NCI-H1436 treated with DMSO at 0.1 percent for 48 hours (cell line): ENCODE measurements at regions not wholly inside any gene's neighbourhood (a gene's known extent, or its start where the extent isn't known, plus 50 kb on each side); places are given as distances from the start of the nearest gene placed in this dataset.
"Not testable (repeated sequence)": the region's sequence is repeated elsewhere in the genome, so short reads cannot be mapped to it uniquely, and the experiment has no call there.

Source experiments
- DNase-seq: peaks from one replicate; lab custom pipeline; 2025; lab: John Stamatoyannopoulos, UW

GRCh38 chr2:65789923-65790675 is 357.7 kb upstream of the SPRED2 start:
- DNase-seq = no peak

GRCh38 chr2:65788556-65788955 is 356.2 kb upstream of the SPRED2 start:
- no peak for DNase-seq

DNA sequence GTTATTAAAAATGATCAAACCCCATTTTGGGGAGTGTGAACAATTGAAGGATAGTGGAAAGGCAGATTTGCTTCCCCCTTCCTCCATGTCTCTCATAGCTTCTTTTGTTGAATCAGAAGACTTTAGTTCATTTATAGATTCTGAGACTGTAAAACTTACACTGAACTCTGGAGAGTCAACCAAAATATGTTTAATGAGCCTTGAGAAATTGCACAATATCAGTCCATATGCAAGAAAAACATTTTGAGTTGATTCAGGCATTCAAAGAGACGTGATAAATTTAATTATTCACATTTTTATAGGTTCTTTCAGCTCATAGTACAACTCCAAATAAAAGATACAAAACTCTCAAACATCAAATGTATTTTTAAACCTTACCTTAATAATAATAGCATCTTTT is 354.4 kb upstream of the SPRED2 start:
- DNase-seq = no peak

DNA sequence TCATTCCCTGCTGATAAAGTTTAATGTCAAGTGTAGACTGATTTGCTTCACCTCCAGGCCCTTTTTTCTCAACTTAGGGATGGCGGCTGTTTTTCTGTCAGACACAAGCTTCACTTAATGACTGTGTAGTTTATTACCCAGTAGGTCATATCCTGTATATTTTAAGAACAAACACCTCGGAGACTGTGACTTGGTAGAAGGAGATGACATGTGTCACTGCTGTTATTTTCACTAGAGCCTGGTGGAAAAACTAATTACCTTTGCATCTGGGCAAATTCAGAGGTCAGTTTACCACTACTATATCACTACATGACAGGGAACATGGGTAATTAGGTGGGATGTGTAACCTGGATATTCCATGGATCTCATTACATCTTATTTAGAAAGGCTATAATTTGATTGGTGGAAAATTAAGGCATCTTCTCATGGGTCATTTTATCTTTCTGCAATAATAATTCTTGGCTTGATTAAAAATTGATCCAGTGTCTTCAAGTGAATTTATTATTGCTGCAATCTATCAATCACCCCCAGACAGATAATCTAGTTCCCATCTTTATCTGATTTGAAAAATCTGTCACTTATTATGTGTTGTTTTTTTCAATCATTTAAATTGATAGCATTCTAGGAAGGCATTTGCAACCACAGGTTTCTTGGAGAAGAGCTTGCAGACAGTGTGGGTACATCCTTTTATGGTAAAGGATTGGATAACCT is 353.8 kb upstream of the SPRED2 start:
- no peak for DNase-seq

DNA sequence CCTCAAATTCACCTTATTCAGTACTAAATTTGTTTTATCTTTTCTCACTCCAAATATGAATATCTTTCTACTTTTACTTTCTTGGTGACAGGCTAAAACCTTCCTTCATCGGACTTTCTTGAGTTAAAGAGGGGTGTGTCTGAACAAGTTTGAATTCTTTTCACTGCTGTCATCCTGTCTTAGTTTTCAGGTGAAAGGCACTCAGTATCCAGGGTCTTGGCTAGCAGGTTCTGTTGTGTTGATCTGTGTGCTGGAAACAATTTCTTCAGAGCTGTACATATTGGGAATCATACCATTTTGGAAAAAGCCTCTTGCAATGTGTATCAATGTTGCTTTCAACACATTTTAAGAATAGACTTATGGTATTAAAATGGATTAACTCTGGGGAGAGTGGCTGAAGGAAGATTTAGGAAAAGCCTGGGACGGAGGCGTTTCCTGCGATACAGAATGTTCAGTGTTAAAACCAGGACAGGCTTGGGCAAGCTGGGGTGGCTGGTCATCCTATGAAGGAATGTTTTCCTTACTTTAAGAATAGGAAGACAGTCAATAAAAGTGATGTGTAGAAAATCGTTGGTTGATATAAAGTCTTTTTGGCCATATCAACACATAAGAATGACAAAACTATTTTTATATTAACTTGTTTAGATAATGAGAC is 350.7 kb upstream of the SPRED2 start:
- no peak for DNase-seq

GRCh38 chr2:65782186-65782585 is 349.8 kb upstream of the SPRED2 start:
- DNase-seq = no peak

DNA sequence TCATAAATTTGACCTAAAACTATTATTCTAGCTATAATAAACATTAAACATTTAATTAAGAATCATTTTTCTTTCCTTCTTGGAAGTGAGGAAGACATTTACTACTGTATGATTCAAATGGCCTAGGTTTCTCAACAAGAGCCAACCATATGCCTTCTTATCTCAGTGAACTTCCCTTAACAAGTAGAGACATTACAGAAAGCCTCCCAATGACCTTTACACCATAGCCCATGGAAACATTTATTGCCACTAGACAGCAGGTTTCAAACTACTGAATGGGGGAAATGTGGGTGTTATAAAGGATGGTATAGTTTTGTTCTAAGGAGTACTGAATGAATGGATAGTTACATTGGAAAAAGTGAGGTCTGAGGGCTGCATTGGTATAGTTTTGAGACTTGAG is 349.4 kb upstream of the SPRED2 start:
- DNase-seq = no peak

DNA sequence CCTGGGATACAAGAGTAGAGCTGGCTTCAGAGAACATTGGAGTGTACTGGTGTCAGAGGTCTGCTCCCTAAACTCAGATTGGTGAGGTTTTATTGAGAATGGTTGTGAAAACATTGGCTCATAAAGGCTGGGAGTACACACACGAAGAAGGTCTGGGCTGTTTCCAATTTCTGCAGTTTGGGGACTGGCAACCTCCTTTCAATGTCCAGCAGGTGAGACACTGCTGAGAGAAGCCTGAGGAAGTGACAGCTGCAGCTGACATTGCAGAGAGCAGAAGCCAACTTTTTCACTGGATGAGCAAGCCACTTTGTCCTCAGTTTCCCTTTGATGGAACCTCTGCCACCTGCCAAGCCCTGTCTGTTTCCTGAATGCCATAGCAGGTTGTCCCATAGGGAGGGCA is 346.6 kb upstream of the SPRED2 start:
- no peak for DNase-seq

DNA sequence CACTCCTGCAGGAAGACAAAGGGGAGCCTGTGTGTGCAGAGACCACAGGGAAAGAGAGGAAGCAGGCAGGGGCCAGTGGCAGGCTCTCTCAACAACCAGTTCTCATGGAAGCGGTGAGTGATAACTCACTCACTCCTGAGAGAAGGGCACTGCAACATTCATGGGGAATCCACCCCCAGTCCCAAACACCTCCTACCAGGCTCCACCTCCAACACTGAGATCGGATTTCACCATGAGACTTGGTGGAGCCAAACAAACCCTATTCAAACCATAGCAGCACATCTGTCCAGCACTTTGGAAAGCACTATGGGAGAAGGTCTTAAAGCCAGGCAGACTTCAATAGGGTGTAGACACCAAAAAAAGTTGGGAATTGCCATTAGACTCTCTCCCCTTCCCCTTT is 345.7 kb upstream of the SPRED2 start:
- no peak for DNase-seq

DNA sequence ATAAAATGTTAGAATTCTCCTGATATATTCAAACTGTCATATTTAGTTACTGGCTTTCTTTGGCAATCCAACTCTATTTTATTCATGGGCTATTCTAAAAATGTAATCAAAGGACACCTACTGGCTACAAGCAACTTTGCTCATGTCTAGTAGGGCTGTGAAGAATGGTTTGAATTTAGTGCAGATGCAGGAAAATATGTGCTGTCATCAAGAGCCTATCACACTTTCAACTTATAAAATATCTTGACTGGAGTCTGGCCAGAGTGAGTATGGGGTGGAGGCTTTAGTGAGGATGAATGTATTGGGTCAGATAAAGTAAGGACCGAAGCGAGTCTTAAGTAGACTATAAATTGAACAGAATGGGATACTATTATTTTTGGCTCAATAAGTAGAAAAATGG is 343.4 kb upstream of the SPRED2 start:
- DNase-seq = no peak

GRCh38 chr2:65767946-65768345 is 335.5 kb upstream of the SPRED2 start:
- DNase-seq = no peak

- no peak for DNase-seq
Observed at GRCh38 chr2:65766768-65767267, 334.4 kb upstream of the SPRED2 start.

DNA sequence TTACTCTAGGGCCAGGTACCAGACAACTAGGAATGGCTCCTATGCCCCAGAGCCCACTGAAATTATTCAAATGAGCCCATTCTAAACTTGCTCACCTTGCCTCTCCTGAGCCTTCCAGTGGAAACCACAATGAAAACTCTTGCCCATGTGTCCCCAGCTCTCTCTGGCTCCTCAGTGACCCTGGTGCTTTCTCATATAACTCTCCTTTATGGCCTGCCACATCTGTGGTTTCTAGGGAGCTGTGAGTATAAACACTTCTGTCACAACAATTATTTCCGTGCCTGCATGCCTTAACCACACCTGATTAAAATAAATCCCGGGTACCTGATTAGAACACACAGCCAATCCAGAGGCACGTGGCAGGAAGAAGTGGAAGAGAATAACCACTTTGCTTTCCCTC is 333.0 kb upstream of the SPRED2 start:
- DNase-seq = no peak

- no peak for DNase-seq
Observed at GRCh38 chr2:65762068-65762467, 329.7 kb upstream of the SPRED2 start.

DNA sequence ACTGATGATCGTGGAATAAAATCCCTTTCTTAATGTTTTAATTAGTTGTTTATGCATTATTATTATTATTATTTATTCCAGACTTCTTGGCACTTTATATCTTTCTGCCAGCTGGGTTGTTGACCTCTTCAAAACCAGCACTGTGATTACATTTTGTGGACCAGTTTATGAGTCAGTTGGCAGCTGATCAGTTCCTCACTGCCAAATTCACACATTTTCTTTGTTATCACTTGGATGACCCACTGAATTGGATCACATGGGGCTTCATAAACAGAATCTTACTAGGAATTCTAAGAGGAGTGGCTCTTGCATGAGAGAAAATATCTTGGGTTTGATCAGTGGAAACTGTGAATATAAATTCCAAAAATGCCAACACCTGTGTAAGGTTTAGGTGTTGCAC is 321.8 kb upstream of the SPRED2 start:
- no peak for DNase-seq

GRCh38 chr2:65751408-65751807 is 319.0 kb upstream of the SPRED2 start:
- no peak for DNase-seq

- no peak for DNase-seq
Observed at GRCh38 chr2:65749545-65749944, 317.1 kb upstream of the SPRED2 start.

- DNase-seq = not testable (repeated sequence)
Observed at GRCh38 chr2:65747875-65748274, 315.5 kb upstream of the SPRED2 start.

DNA sequence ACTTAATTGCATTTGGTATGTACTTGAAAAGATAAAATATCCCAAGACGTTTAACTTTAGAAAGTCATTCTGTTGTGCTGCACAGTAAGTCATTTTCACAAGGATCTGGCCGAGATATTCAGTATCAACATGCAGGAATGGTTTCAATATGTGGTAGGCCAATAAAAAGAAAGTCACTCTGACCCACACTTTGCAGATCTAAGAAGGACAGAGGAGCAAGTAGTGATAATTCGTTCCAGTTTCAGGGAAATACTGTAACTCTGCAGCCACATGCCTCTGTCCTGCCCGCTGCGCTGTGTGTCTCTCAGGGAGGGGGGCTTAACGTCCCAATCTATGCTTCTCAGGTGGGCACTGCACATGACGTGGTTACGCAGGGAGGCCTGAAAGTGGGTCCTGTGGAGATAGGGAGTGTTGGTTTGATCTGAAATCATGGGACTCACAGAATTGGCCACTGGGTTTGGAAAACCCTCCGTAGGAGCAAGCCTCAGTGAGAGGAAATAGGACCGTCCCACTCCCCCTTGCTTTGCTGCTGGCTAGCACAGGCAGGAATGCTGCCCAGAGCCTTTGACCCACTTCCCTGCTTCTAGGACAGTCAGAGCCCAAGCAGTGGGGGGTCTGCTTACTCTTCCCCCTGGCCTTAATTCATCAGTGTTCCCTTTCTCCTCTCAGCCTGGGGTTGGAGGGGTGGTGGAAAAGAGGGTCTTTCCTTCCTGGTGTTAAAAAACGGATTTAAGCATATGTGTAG is 314.7 kb upstream of the SPRED2 start:
- DNase-seq = no peak

GRCh38 chr2:65744477-65745200 is 312.2 kb upstream of the SPRED2 start:
- DNase-seq = no peak

- no peak for DNase-seq
Observed at GRCh38 chr2:65742977-65743376, 310.6 kb upstream of the SPRED2 start.

DNA sequence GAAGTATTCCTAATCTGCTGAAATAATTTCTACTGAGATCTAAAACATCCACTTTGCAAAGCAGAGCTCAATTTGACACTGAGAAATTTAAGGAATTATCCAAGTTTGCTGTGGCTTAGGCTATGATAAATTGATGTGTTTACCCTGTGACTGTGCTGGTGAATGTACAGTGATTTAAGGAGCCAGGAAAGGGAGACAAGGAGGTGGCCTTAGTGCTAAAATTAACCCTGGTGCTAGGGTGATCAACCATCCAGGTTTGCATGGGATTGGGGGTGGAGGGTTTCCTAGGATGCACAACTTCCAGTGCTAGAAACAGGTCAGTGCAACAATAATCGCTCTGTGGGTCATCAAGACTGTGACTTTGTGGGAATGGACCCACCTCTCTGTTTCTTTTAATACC is 307.5 kb upstream of the SPRED2 start:
- DNase-seq = no peak
